ENCODE measurements at regions not wholly inside any gene's neighbourhood (a gene's known extent, or its start where the extent isn't known, plus 50 kb on each side); places are given as distances from the start of the nearest gene placed in this dataset.

DNA sequence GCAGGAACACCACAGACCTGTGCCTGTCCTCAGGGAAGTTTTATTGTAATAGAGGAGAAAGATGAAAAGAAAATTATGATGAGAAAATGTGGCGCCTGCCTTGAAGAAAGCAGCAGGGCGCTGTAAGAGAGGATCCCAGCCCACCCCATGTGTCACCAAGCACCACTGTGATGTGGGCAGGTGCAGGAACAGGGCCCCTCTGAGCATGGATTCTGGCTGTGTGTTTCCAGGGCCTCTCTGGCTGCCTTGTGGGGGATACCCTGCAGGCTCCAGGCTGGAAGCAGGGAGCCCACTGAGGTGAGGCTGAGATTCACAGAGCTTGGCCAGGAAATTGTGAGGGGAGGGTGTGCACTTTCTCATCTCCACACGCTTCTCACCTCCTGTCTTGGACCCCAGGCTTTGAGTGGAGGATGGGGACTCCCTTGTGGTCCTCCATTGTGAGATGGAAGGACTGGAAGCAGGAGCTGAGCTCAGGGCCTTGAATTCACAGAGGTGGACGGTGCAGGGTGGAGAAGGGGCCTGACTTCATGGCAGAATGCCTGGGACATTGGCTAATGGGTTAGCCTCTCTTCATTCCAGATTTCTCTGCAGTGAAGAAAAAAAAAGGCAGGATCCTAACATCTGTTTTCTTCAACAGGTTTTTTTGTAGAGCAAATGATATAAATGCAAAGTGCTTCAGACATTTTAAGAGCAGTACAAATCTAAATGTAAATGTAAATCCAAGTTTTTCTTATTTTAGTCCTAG, 246.6 kb upstream of the B3GAT1 start:
- TF ChIP-seq MTA3 (IDR thresholded peaks at IDR 0.05; ENCODE audit: borderline replicate concordance), result no peak
- no peak for TF ChIP-seq RBM39 (optimal IDR thresholded peaks at IDR 0.05; ENCODE audit: low read depth, low read length)
- no peak for TF ChIP-seq MTA1 (IDR thresholded peaks at IDR 0.05; ENCODE audit: borderline replicate concordance)
- TF ChIP-seq, protein P1, sequence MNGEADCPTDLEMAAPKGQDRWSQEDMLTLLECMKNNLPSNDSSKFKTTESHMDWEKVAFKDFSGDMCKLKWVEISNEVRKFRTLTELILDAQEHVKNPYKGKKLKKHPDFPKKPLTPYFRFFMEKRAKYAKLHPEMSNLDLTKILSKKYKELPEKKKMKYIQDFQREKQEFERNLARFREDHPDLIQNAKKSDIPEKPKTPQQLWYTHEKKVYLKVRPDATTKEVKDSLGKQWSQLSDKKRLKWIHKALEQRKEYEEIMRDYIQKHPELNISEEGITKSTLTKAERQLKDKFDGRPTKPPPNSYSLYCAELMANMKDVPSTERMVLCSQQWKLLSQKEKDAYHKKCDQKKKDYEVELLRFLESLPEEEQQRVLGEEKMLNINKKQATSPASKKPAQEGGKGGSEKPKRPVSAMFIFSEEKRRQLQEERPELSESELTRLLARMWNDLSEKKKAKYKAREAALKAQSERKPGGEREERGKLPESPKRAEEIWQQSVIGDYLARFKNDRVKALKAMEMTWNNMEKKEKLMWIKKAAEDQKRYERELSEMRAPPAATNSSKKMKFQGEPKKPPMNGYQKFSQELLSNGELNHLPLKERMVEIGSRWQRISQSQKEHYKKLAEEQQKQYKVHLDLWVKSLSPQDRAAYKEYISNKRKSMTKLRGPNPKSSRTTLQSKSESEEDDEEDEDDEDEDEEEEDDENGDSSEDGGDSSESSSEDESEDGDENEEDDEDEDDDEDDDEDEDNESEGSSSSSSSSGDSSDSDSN (IDR thresholded peaks at IDR 0.05; ENCODE audit: borderline replicate concordance in 1 of 2, low read depth in 2 of 2, low read length in 2 of 2), result no peak
- TF ChIP-seq ETV1 (tag; conservative IDR thresholded peaks at IDR 0.05; ENCODE audit: low read depth), result no peak
